Adrenal gland (tissue), 9 donors: ENCODE measurements at regions not wholly inside any gene's neighbourhood (a gene's known extent, or its start where the extent isn't known, plus 50 kb on each side); places are given as distances from the start of the nearest gene placed in this dataset.

Experiments
- DNase-seq, 7 donors: peaks; one replicate each; pipeline ENCODE4 v3.0.0-alpha.2; 2019 to 2020
- H3K27ac ChIP-seq, 5 donors: fragments of 200-600 bp; sonication (generic) in 4 of 5; 1 replicate in 3 of 5; 2 replicates in 2 of 5; pipeline versions ENCODE4 v1.5.1 to v1.8.0; 2016 to 2020; ENCODE audit warnings: mild to moderate bottlenecking in 1 of 5
- H3K27me3 ChIP-seq: fragments of 200-600 bp; 2 replicates; pipeline ENCODE4 v1.8.0; 2021
- H3K36me3 ChIP-seq, 2 donors: fragments of 200-600 bp; replicated peaks in 1 of 2; 1 replicate in 1 of 2; 2 replicates in 1 of 2; pipeline versions ENCODE4 v1.5.1 to v1.8.0; 2018 to 2022
- H3K4me1 ChIP-seq, 2 donors: fragments of 200-600 bp; replicated peaks in 1 of 2; 1 replicate in 1 of 2; 2 replicates in 1 of 2; pipeline versions ENCODE4 v1.5.1 to v1.8.0; 2018 to 2021
- H3K4me3 ChIP-seq, 4 donors: fragments of 200-600 bp; sonication (generic) in 3 of 4; one replicate each; pipeline ENCODE4 v1.5.1; 2016 to 2018
- H3K9me3 ChIP-seq, 3 donors: fragments of 200-600 bp; sonication (generic) in 1 of 3; replicated peaks in 1 of 3; 1 replicate in 2 of 3; 2 replicates in 1 of 3; pipeline versions ENCODE4 v1.5.1 to v1.8.0; 2016 to 2021
- POLR2A ChIP-seq, 2 donors: fragments of 450-650 bp; IDR thresholded peaks; one replicate each; pipeline ENCODE4 v1.6.1; 2017; ENCODE audit warnings: antibody characterized with exemption in 2 of 2, mild to moderate bottlenecking in 2 of 2, moderate library complexity in 1 of 2
- WGBS, 4 donors: extraction: QIAGEN DNeasy Blood & Tissue Kit in 2 of 4; methylation state at CpG; one replicate each; pipeline versions ENCODE4 v1.1.5 to v1.1.7; 2013 to 2017; 5-methylcytosine and 5-hydroxymethylcytosine counted together
- intact Hi-C, 2 donors: fragments of 100-400 bp; cut with DNase I; formaldehyde crosslinking; loops; one replicate each; pipeline versions ENCODE4 v1.14.1 to v1.15.0; 2022 to 2023
- TF ChIP-seq, protein P1 (sequence below), 6 experiments: fragments of 450-650 bp in 4 of 6; fragments of 200-600 bp in 2 of 6; sonication (generic) in 1 of 6; IDR thresholded peaks; 1 replicate in 5 of 6; 2 replicates in 1 of 6; pipeline versions ENCODE4 v1.5.1 to v1.8.0; 2016 to 2021; ENCODE audit warnings: antibody characterized with exemption in 6 of 6, mild to moderate bottlenecking in 2 of 6, moderate library complexity in 1 of 6
- donor health status: healthy with polysubstance abuse.
- donor health status: Bipolar disorder and iron deficiency.
- donor health status: DM: yes; HTN: yes; CAD: no.
- donor health status: DM: no; HTN: no; CAD: no.
- donor health status: DM: no; HTN: no; CAD: no.

GRCh38 chr12:66942741-66943465 is 264.0 kb upstream of the GRIP1 start:
- WGBS, 4 donors = 94 to 95% (median 94%) methylated on average over 8 of the region's 8 CpGs
- Histone ChIP-seq H3K4me3 (no peak overlapping the region), H3K27ac (no peak overlapping the region), H3K36me3 (no peaks in the 10 kb centered on the region), H3K9me3 (no peaks in the 10 kb centered on the region), H3K4me1 (no peaks in the 10 kb centered on the region), H3K27me3 (no peaks in the 10 kb centered on the region)
- DNase-seq = no peak
- intact Hi-C loops = no loop called here
- TF ChIP-seq, protein P1, sequence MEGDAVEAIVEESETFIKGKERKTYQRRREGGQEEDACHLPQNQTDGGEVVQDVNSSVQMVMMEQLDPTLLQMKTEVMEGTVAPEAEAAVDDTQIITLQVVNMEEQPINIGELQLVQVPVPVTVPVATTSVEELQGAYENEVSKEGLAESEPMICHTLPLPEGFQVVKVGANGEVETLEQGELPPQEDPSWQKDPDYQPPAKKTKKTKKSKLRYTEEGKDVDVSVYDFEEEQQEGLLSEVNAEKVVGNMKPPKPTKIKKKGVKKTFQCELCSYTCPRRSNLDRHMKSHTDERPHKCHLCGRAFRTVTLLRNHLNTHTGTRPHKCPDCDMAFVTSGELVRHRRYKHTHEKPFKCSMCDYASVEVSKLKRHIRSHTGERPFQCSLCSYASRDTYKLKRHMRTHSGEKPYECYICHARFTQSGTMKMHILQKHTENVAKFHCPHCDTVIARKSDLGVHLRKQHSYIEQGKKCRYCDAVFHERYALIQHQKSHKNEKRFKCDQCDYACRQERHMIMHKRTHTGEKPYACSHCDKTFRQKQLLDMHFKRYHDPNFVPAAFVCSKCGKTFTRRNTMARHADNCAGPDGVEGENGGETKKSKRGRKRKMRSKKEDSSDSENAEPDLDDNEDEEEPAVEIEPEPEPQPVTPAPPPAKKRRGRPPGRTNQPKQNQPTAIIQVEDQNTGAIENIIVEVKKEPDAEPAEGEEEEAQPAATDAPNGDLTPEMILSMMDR (IDR thresholded peaks at IDR 0.05) = no peak
- TF ChIP-seq POLR2A (IDR thresholded peaks at IDR 0.05) = no peak

DNA sequence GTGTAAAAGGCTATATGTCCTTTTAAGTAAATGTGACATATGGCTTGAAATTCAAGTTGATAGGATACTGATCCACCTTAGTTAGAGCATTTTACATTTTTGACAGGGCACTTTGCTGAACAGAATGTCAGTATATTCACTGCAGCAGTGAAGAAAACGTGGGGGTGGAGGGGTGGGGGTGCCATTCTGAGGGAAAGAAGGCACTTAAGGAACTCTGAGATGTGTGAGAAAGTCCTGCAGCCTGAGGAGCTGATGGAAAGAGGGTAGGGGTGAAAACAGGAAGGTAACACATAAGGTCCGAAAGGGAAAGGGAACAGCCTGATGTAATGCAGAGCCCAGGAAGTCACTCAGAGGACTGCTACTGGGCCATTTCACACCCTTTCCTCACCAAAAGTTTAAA is 265.5 kb upstream of the GRIP1 start:
- H3K36me3 ChIP-seq = no peaks in the 10 kb centered on the region
- intact Hi-C loops = no loop called here
- H3K4me1 ChIP-seq = no peaks in the 10 kb centered on the region
- no peak for DNase-seq
- H3K4me3 ChIP-seq = no peak overlapping the region
- WGBS, 4 donors = 55 to 66% (median 64%) methylated on average over 2 of the region's 2 CpGs
- TF ChIP-seq, protein P1 (IDR thresholded peaks at IDR 0.05) = no peak
- no peak for TF ChIP-seq POLR2A (IDR thresholded peaks at IDR 0.05)
- H3K9me3 ChIP-seq = no peaks in the 10 kb centered on the region
- H3K27ac ChIP-seq = no peak overlapping the region
- H3K27me3 ChIP-seq = no peaks in the 10 kb centered on the region

- H3K36me3 ChIP-seq = no peaks in the 10 kb centered on the region
- no peaks in the 10 kb centered on the region for H3K4me1 ChIP-seq
- no peak overlapping the region for H3K27ac ChIP-seq
- no peak for DNase-seq
- intact Hi-C loops = no loop called here
- H3K9me3 ChIP-seq = no peaks in the 10 kb centered on the region
- H3K27me3 ChIP-seq = no peaks in the 10 kb centered on the region
- WGBS, 4 donors = 86 to 89% (median 88%) methylated on average over 6 of the region's 6 CpGs
- no peak overlapping the region for H3K4me3 ChIP-seq
- TF ChIP-seq POLR2A (IDR thresholded peaks at IDR 0.05) = no peak
- TF ChIP-seq, protein P1 (IDR thresholded peaks at IDR 0.05) = no peak
These were observed 266.4 kb upstream of the GRIP1 start for GRCh38 chr12:66945189-66945817.

GRCh38 chr12:66947119-66947518 is 268.2 kb upstream of the GRIP1 start:
- no peak for DNase-seq
- Histone ChIP-seq H3K27me3 (no peaks in the 10 kb centered on the region), H3K27ac (no peak overlapping the region), H3K9me3 (no peaks in the 10 kb centered on the region), H3K4me1 (no peaks in the 10 kb centered on the region), H3K36me3 (no peaks in the 10 kb centered on the region), H3K4me3 (no peak overlapping the region)
- intact Hi-C loops = no loop called here
- TF ChIP-seq, protein P1 (IDR thresholded peaks at IDR 0.05) = no peak
- TF ChIP-seq POLR2A (IDR thresholded peaks at IDR 0.05) = no peak
- 72 to 85% (median 78%) methylated on average over 4 of the region's 4 CpGs for WGBS, 4 donors
